ENCODE measurements at regions not wholly inside any gene's neighbourhood (a gene's known extent, or its start where the extent isn't known, plus 50 kb on each side); places are given as distances from the start of the nearest gene placed in this dataset.

- no peak for DNase-seq (ENCODE audit: extremely low read depth, low read depth, low spot score)
These were observed 1189.6 kb downstream of the PCDH18 start for GRCh38 chr4:136342666-136343065.

GRCh38 chr4:136337216-136337615 is 1195.1 kb downstream of the PCDH18 start:
- no peak for DNase-seq (ENCODE audit: extremely low read depth, low read depth, low spot score)

GRCh38 chr4:136336479-136336878 is 1195.8 kb downstream of the PCDH18 start:
- no peak for DNase-seq (ENCODE audit: extremely low read depth, low read depth, low spot score)

- no peak for DNase-seq (ENCODE audit: extremely low read depth, low read depth, low spot score)
These were observed 1203.1 kb downstream of the PCDH18 start for GRCh38 chr4:136329042-136329662.

DNA sequence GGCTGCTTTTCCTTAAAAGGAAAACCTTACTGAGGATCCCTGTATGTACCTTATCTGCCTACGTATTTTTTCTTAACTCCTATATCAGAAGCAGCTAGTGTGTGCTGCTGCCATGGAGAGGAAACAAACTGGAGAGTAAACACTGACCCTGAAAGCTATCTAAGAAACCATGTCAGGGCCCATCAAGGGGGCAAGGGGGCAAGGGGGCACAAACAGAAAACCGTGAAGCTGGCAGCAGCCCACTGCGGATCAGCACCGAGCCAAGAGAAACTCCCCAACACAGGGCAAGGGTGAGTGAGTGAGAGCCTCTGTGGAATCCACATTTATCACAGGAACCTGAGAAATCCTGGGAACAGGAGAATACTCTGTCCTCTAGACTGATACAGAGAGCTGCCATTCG is 1204.2 kb downstream of the PCDH18 start:
- DNase-seq (ENCODE audit: extremely low read depth, low read depth, low spot score): no peak

DNA sequence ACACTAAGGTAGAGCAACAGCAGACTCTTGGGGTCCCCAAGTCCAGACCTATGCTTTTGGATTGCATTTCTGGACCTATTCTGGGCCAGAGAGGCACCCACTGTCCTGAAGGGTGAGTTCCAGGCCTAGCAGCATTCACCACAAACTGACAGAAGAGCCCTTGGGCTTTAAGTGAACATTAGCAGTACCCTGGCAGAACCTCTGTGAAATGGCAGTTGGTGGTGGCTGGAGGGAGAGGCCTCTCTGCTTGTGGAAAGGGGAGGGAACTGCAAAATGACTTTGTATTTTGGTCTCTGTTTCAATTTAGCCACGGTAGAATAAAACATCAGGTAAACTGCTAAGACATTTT is 1211.9 kb downstream of the PCDH18 start:
- DNase-seq (ENCODE audit: extremely low read depth, low read depth, low spot score): no peak

DNA sequence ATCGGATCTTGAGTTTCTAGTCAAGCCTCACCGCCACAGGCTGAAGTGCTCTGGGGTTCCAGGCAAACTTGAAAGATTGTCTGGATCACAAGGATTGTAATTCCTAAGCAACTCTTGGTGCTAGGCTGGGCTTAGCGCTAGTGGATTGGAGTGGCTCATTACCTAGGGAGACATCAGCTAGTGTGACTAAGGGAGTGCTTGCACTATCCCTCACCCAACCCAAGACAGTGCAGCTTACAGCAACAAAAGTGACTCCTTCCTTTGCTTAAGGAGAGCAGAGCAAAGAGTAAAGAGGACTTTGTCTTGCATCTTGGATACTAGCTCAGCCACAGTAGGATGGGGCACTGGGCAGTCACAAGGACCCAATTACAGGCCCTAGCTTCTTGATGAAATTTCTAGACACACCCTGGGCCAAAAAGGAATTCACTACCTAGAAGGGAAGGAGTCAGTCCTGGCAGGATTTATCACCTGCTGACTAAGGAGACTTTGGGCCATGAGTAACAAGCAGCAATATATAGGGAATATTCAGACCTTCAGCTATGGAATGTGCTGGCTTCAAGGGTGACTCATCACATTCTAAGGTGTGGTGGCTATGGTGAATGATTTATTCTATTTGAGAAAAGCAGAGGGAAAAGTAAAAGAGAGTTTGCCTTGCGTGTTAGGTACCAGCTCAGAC is 1212.4 kb downstream of the PCDH18 start:
- no peak for DNase-seq (ENCODE audit: extremely low read depth, low read depth, low spot score)

- DNase-seq (ENCODE audit: extremely low read depth, low read depth, low spot score): no peak
These were observed 1215.3 kb downstream of the PCDH18 start for GRCh38 chr4:136316961-136317360.

DNA sequence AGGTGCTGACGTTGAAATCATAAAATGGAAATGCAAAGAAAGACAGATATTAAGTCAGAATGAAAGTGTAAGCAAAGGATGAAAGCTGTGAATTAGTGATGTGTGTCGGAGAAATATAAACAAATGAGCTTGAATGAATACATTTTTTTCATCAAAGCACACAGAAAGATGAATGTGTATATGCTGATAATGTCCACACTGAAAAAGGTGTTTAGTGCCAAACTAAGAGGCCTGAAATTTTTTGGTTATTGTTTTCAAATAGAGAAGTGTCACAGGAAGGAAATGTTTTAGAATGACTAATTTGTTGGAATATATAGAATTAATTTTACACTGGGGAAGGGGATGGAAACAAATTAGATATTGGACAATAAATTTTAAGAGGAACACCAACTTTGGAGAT is 1217.6 kb downstream of the PCDH18 start:
- DNase-seq (ENCODE audit: extremely low read depth, low read depth, low spot score): no peak

- no peak for DNase-seq (ENCODE audit: extremely low read depth, low read depth, low spot score)
These were observed 1220.5 kb downstream of the PCDH18 start for GRCh38 chr4:136311774-136312173.

- no peak for DNase-seq (ENCODE audit: extremely low read depth, low read depth, low spot score)
These were observed 1224.5 kb downstream of the PCDH18 start for GRCh38 chr4:136307765-136308164.

DNA sequence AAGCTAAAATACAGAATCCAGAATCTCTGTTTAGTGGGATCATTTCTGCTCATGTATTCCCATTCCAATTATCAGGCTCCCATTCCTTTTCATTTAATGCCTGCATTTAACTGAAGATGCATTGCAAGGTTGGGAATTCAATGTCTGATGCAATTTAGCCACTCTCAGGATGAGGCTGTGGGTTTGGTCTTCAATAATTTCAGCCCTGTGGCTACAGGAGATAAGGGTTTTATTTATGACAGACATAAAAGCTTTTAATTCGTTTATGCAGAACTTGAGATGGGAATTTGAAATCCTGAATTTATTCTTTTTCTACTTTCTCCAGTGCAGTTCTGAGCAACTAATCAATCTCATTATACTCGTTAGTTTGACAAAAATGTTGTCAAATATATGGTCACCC is 1225.9 kb downstream of the PCDH18 start:
- no peak for DNase-seq (ENCODE audit: extremely low read depth, low read depth, low spot score)

- no peak for DNase-seq (ENCODE audit: extremely low read depth, low read depth, low spot score)
These were observed 1229.7 kb downstream of the PCDH18 start for GRCh38 chr4:136302566-136302965.

GRCh38 chr4:136301749-136302495 is 1230.4 kb downstream of the PCDH18 start:
- DNase-seq (ENCODE audit: extremely low read depth, low read depth, low spot score): no peak

GRCh38 chr4:136283977-136284376 is 1248.3 kb downstream of the PCDH18 start:
- no peak for DNase-seq (ENCODE audit: extremely low read depth, low read depth, low spot score)

GRCh38 chr4:136281889-136282288 is 1250.4 kb downstream of the PCDH18 start:
- DNase-seq (ENCODE audit: extremely low read depth, low read depth, low spot score): no peak

DNA sequence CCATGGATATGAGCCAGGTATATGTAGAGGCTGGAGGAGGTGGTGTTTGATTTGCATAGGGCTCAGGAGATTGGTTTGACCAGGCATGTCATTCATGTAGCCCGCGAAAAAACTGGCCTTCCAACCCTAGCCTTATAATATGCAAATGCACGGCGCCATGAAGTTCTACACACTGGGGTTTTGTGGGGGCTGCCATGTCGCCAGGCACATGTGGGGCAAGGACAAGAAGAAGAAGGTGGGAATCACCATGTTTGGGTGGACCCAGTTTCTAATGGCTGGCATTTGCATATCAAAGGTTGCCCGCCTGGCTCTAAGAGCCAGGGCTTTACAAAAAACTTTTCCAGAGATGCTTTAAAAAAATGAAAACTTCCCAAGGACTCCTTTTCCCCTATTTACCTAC is 1251.0 kb downstream of the PCDH18 start:
- no peak for DNase-seq (ENCODE audit: extremely low read depth, low read depth, low spot score)

DNA sequence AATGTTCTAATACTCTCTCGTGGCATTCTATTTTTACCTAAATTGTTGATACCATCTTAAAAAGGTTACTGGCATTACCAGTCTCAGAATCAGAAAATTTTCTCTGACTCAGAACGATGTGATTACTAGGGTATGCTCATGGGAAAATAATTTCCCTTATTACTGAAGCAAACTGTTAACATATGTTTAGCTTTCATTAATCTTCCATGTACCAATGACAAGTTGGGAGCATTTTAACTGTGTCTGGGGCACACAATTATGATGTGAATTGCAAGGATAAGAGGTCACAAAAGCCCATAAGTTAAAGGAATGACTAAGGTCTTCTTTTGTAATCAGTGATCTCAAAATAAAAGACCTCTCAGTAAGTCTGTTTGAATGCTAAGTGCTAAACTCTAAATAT is 1254.6 kb downstream of the PCDH18 start:
- DNase-seq (ENCODE audit: extremely low read depth, low read depth, low spot score): no peak

- no peak for DNase-seq (ENCODE audit: extremely low read depth, low read depth, low spot score)
These were observed 1285.4 kb downstream of the PCDH18 start for GRCh38 chr4:136246876-136247275.

- no peak for DNase-seq (ENCODE audit: extremely low read depth, low read depth, low spot score)
These were observed 1290.9 kb downstream of the PCDH18 start for GRCh38 chr4:136241221-136241986.

- DNase-seq (ENCODE audit: extremely low read depth, low read depth, low spot score): no peak
These were observed 1305.0 kb downstream of the PCDH18 start for GRCh38 chr4:136227315-136227714.

Data from glomerular endothelial cell (primary cell).